Fibroblast of skin of abdomen (primary cell): ENCODE measurements at regions not wholly inside any gene's neighbourhood (a gene's known extent, or its start where the extent isn't known, plus 50 kb on each side); places are given as distances from the start of the nearest gene placed in this dataset.

Experiments
- DNase-seq: peaks from one replicate; pipeline ENCODE4 v3.0.0-alpha.2; 2013

DNA sequence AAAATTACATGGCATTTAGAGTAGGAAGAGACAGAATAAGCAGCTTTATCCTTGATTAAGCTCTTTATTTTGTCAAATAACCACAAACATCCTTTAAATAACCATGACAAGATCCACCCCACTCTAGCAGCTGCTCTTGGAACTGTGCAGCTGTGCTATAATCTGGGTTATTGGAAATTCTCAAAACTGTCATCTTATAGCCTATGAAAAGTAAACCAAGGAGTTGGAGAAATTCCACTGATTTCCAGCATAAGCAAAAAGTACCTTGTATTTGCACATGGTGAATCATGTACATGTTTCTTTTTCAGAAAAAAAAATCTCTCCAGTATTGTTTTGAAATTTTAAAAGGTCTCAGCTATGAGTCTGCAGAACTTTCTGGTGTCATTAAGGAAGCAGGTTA is 88.8 kb upstream of the ABI3BP start:
- peak; percentile 31 for DNase-seq

DNA sequence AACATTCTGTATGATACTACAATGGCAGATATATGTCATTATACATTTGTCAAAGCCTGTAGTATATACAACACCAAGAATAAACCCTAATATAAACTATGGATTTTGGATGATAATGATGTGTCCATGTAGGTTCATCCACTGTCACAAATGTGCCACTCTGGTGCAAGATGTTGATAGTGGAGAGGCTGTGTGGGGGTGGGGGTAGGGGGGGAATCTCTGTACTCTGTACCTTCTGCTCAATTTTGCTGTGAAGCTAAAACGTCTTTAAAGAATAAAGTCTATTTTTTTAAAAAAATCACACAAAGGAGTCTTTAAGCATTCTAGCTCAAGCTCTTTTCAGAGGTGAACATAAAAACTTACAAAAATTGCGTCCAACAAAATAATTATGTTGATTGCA is 88.2 kb upstream of the ABI3BP start:
- no peak for DNase-seq

DNA sequence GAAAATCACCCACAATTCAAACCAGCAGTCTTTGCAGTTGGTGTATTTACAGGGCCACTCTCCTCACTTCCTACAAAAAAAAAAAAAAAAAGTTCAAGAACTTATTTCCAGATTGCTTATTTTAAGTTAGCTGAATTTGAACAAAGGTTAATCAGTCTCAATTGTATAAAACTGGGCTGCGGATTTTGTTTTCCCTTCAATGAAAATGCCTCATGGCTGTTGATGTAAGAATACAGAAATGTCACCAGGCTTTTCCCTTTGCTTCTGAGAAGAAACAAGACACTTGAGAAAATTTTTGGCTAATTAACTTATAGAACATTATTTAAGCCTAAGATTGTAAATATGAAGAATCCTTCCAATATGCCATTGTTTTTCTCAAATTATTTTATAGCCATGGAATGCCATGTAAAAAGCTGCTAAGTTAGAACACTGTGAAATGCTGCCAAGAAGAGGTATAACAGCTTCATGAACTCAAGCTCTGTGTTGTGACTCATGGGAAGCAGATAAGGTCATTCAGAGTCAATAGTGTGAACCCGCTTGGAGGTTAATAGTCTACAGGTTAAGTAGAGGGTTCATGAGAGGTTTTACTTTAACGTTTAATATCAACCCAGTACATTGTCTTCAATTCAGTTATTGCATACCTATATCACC is 84.3 kb upstream of the ABI3BP start:
- peak; percentile 28 for DNase-seq

DNA sequence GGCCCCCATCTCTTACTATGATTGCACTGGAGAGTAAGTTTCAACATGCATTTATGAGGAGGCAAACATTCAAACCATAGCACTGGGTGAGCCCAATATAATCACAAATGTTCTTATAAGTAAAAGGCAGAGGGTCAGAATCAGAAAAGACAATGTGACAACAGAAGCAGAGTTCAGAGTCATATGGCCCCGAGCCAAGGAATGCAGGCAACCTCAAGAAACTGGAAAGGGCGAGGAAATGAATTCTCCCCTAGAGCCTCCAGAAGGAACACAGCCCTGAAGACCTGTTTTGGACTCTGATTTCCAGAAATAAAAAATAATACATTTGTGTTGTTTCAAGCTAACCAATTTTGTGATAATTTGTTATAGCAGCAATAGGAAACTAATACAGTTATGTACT is 81.3 kb upstream of the ABI3BP start:
- no peak for DNase-seq

DNA sequence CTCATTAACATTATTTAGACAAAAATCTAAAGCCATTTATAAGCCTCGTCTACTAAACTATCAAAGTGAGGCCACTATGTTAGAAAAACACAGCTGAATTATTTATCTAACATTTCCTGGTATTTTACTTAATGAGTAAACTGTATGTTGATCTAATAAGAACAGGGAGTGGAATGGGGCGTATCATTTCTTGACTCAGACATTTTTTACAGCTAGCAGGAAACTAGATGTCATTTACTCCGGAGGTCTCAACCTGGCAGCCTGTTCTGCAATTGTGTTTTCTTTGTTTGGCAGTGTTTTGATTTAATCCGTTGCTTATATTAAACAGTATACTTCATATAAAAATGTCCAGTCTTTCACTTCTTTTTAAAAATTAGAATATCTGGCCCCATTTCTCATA is 79.1 kb upstream of the ABI3BP start:
- no peak for DNase-seq

DNA sequence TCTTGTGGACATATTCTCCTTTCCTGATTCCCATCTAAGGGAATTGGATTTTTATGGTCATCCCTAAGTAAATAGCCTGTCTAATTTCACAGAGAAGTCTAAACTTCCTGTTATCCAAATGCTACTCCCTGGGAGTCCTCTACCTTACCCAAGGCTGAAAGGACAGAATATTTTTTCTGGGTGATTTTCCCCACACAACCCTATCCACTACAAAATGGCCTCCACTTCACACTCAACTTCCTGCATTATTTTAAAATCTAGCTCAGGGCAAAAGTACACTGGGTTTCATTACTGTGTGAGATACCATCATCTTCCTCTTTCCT is 77.5 kb upstream of the ABI3BP start:
- no peak for DNase-seq

DNA sequence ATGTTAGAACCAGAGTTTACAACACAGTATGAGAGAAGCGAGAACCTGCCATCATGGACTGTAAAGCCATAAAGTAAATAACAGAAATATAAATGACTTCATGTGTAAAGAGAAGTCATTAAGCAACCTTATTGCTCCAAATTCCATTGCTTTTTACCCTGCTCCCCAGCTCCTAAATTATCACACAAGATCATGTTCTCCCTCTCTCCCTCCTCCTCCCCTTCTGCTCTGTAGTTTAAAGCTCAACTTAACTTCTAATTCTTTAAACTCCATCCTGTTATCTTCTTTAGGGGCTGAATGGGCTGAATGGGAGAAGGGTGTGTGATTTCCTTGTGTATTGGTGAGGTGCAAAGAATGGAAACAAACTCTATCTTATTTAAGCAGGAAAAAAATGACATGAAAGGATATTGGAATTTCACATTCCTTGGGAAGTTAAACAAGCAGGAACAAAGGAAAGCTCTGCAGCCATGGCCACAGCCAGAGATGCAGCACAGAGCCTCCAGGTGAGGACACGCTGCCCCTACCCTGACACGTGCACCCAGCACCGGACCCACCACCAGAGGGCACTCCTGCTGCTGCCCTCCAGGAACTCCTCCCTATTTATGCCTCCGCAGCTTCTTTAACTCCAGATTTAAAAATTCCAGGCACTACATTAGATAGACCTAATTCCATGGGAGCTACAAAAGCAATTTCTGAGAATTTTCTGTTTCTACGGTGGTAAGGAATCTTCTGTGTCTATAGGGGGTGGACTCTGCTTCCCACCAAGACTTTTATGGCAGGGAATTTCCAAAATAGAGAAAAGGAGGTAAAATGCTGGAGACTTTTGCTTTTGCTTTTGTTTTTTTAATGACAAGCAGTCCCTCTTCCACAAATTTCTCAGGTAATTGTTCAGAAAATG is 76.9 kb upstream of the ABI3BP start:
- DNase-seq, result no peak

DNA sequence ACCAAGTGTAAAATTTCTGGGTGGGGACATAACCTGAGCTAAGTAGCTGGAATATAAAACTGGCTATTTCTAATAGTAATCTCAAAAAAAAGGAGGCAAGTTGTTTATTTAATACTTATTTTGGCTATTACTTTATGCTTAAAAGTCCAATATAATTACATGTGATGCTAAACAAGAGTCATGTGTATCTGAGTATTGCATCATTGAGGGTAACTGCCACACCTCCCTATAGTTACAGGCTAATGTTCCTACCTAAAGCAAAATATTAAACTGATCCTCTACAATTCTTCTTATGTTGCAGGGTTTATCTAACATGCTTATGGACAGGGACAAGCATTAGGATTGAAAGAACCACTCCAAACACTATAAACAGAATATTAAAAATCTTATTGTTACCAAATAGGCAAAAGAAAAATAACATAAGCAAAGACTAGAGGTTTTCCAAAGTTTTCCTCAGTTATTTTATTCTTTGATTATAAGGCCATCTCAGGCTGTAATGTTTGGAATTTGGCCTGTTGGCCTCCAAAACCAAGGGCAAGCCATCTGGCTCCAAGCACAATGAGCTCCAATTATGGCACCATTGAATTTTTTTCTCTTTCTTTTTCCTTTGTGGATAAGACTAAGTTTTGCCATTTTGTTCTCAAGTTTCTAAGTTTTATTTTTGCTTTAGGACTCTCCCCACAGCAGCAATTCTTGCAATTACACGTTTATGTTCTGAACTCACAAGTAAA is 75.8 kb upstream of the ABI3BP start:
- DNase-seq, result no peak

DNA sequence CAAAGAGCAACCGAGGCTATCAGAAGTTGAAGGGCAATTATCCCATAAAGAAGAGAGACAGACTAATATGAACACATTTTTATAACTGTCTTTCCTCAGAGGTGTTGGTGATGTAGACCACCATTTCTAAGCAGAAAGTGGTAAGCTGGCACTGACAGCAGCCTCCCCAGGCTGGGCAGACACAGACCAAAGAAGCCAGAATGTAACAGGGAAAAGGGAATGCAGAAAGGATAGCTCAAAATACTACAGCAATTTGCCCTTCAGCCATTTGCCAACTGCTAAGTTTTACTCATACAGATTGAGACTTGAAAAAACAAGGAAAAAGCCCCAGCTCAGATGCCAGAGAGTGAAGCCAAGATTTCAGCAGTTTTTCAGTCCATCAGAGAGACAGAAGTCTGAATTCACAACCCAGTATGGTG is 73.5 kb upstream of the ABI3BP start:
- peak; percentile 24 for DNase-seq

DNA sequence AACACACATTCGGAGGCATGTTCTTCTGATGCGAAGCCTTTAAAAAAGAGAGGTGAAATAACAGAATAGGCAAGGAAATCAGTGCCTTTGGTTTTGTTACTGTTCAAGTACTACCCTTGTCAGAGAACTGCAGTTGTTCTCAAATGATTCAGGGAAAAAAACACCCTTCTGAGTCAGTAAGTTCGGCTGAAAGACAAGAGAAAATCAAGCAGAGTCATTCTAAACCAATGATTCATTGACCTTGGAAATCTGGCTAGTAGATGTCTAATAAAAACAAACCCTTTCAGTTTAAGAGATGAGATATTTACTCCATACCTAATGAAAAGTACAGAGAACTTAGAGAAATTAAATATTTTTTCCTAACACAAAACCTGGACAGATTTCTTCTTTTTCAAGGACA is 72.7 kb upstream of the ABI3BP start:
- peak; percentile 90 for DNase-seq

DNA sequence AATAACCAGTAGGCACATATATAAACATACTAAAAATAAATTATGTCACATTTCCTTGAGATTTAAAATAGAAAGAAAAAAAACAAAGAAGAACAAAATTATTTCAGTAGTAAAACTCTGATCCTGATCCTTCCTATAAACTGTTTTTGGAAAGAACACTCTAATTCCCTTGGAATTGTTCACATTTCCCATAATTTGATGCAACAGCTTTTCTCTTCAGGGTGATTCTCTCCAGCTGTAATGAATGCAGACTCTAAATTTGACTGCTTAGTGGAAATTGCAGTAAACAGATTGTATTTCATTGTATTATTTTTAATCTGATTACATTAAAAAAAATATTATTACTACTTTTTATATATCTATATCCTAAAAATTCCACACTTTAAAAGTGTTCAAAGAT is 70.2 kb upstream of the ABI3BP start:
- DNase-seq, result no peak

DNA sequence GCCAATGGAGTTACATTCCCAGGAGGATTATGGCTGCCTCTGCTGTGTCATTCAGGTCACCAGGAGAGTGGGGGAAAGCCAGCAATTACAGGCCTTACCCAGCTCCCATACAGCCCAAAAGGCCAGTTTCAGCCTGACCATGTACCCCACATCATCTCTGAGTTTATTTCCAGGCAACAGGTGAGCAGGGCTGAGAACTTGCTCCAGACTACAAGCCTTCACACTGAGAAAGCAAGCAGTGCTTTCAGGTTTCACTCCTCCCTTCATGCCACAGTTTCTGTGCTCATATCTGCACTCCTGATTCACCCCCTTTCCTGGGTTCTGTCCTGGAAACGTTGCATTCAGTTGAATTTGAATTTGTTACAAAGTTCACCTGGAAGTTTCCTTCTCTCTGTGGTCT is 68.1 kb upstream of the ABI3BP start:
- DNase-seq, result no peak

DNA sequence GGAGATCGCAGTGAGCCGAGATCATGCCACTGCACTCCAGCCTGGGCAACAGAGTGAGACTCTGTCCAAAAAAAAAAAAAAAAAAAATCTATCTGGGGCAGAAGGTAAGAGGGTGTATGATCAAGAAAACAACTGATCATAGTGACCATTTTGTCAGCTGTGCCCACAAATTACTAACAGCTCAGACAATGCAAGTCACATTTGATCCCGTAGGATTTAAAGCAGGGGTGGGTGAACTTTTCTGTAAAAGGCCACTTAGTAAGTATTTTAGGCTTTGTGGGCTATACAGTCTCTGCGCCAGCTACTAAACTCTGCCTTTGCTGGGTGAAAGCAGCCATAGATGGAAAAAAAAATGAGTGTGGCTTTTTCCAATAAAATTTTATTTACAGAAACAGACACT is 57.6 kb upstream of the ABI3BP start:
- DNase-seq, result no peak

DNA sequence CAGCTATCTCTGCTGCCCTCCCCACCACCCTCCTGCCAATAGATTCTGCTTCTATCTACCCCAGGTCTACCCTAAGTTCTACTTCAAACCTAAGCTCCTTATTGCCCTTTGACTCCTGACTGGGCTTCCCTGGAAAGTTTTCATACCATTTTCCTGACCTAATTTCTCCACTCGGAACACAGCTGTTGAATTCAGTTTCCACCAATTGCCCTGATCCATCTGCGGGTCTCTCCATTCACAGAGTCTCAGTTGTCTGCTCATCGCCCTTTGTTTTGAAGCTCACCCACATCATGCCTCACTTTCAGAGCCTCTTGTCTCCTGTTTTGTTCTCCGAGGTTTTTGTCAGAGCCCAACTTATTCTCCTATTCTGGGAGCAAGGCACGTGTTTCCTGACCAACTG is 56.8 kb upstream of the ABI3BP start:
- DNase-seq, result no peak

DNA sequence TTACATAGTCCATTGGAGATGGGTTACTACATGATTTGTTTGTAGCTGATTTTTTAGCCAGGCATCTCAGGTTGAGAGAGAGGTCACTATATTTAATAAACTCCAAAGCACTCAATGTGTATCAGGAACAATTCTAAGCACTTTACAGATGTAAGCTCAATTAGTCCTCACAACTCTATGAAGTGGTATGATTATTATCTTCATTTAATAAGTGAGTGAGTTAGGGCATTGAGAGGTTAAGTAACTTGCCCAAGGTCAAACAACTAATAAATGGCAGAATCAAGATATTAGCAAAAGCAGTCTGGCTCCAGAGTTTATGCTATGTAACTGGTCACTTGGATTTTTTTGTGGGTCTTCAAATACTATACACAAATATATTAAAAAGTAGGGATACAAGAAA is 56.3 kb upstream of the ABI3BP start:
- DNase-seq, result no peak

DNA sequence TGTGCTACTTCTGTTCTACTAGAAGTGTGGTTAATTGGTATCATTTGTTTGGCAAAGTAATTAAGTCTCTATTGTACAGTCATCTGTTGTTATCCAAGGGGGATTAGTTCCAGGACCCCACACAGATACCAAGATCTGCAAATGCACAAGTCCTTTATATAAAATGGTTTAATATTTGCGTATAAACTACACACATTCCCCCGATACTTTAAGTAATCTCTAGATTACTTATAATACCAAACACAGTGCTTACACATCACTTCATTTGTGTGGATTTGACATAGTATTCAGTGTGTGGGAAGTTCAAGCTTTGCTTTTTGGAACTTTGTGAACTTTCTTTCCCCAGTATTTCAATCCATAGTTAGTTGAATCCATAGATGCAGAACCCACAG is 50.5 kb upstream of the ABI3BP start:
- no peak for DNase-seq

DNA sequence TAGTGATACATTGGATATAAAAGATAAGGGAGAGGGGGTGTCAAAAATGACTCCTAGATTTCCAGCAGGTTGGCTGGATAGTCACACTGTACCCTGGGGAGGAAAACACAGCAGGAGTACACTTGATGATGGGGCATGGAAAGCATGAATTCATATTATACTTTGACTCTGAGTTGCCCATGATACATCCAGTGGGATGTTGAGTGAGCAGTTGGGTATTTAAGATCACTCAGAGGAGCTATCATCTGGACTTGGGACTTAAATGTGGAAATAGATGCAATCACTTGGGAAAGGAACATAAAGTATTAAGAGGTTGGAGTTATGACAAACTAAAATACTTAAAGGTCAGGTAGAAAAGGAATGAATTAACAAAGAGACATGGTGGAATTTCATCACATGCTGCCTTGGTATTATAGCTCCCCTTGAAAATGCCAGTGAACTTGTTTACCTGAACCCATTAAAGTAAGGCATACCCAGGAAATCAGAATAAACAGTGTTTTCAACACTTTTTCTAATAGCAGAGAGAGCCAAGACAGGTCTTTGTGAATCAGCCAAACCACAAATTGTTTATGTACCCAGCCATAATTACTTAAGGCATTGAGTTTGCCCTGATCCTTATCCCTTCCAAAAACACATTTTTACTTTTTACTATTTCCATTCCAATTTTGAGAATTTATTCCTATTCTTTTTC is 49.9 kb upstream of the ABI3BP start:
- peak; percentile 23 for DNase-seq
